Heart right ventricle (tissue), 16 donors: ENCODE measurements at regions not wholly inside any gene's neighbourhood (a gene's known extent, or its start where the extent isn't known, plus 50 kb on each side); places are given as distances from the start of the nearest gene placed in this dataset.

Experiments used
- ATAC-seq, 8 donors: fragments of 200-7000 bp; cut with Tn5 transposase; one replicate each; pipeline ENCODE4 v1.9.1; 2020; ENCODE audit warnings: mild to moderate bottlenecking in 8 of 8, moderate library complexity in 8 of 8, moderate number of reproducible peaks in 1 of 8
- DNase-seq, 2 donors: peaks; one replicate each; pipeline ENCODE4 v3.0.0-alpha.2; 2020
- H3K27ac ChIP-seq, 10 donors: fragments of 200-600 bp; sonication (generic) in 2 of 10; one replicate each; pipeline versions ENCODE4 v1.5.0 to v1.8.0; 2020 to 2022; ENCODE audit warnings: mild to moderate bottlenecking in 3 of 10
- H3K27me3 ChIP-seq, 7 donors: fragments of 200-600 bp; one replicate each; pipeline ENCODE4 v1.8.0; 2021 to 2022; ENCODE audit warnings: mild to moderate bottlenecking in 2 of 7
- H3K36me3 ChIP-seq, 9 donors: fragments of 200-600 bp; sonication (generic) in 1 of 9; one replicate each; pipeline versions ENCODE4 v1.5.0 to v1.8.0; 2020 to 2022; ENCODE audit warnings: mild to moderate bottlenecking in 2 of 9
- H3K4me1 ChIP-seq, 9 donors: fragments of 200-600 bp; sonication (generic) in 1 of 9; one replicate each; pipeline versions ENCODE4 v1.5.0 to v1.8.0; 2020 to 2022; ENCODE audit warnings: mild to moderate bottlenecking in 4 of 9
- H3K4me3 ChIP-seq, 10 donors: fragments of 200-600 bp; sonication (generic) in 2 of 10; one replicate each; pipeline versions ENCODE4 v1.5.0 to v1.8.0; 2020 to 2022; ENCODE audit warnings: mild to moderate bottlenecking in 7 of 10, moderate library complexity in 2 of 10
- H3K9me3 ChIP-seq, 11 donors: fragments of 200-600 bp in 10 of 11; sonication (generic) in 2 of 11; one replicate each; pipeline versions ENCODE4 v1.5.0 to v1.8.0; 2013 to 2022; ENCODE audit warnings: mild to moderate bottlenecking in 2 of 11, control low read depth in 1 of 11, moderate library complexity in 1 of 11
- WGBS, 2 donors: extraction: QIAGEN DNeasy Blood & Tissue Kit; methylation state at CpG; one replicate each; pipeline ENCODE4 v1.1.7; 2013; ENCODE audit warnings: inconsistent platforms in 1 of 2; 5-methylcytosine and 5-hydroxymethylcytosine counted together
- intact Hi-C, 10 donors: fragments of 100-400 bp; cut with DNase I; formaldehyde crosslinking; loops; one replicate each; pipeline versions ENCODE4 v1.11.1 to v1.14.2; 2022
- TF ChIP-seq, protein P1 (sequence below), 9 donors: fragments of 200-600 bp; sonication (generic) in 2 of 9; IDR thresholded peaks; one replicate each; pipeline versions ENCODE4 v1.5.0 to v1.8.0; 2021 to 2022; ENCODE audit warnings: antibody characterized with exemption in 9 of 9, mild to moderate bottlenecking in 5 of 9, moderate library complexity in 1 of 9
- donor health status: Arrhythmogenic right ventricular cardiomyopathy.
- donor health status: ischemic (EF 13 %, LVEDD 7.1; RV severe dilation, severe dysfunction).
- donor health status: healthy with polysubstance abuse.
- donor health status: DM: no; HTN: yes; CAD: no.
- donor health status: DM: no; HTN: no; CAD: no.
- donor health status: ischemic (EF 25% LVEDD 6.9; RV normal size, moderate dysfunction).
- donor health status: ischemic (EF 25% LVEDD 5.7; RV mildly dilated, moderate dysfunction).
- donor health status: healthy.
- donor health status: DM: yes; HTN: yes; CAD: no.
- donor health status: Ischemic cardiomyopathy.
- donor health status: ischemic (EF 35%, LVEDD 5.7; RV mildly dilated, moderate dysfunction).
- donor health status: nonischemic (EF 11% LVEDD 7.7; RV severe dilation, severe dysfunction).
- donor health status: DM: yes; HTN: yes; CAD: no.
- donor health status: PGD.
- donor health status: ischemic (EF 29% LVEDD 5.4; RV normal size, mild dysfunction).
- donor health status: nonischemic (EF 23%, LVEDD 6.1; RV moderate dilation, normal function).

DNA sequence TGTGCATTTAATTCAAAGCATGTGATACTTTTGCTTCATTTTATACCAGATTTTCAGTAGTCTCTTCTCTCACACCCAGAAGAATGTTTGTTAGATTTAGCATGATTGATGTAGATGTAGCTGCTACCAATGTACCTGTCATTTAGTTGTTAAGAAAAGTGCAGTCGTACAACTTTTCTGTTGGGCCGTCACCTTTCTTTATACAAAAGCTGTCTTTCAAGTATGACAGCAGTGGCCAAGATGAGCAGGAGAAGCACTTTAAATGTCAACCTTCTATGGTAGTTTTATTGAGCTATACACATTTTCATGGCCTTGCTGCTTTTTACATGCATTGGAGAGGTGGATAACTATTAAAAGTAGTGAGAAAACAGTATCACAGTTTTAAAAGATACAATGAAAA lies 77.7 kb upstream of the PTPRD start:
- intact Hi-C loops = no loop called here
- WGBS, 2 donors = 83 to 90% methylated on average over 2 of the region's 2 CpGs
- Histone ChIP-seq H3K27ac (no peak overlapping the region), H3K27me3 (no peaks in the 10 kb centered on the region), H3K4me1 (no peaks in the 10 kb centered on the region), H3K9me3 (peaks cover 0 to 7% (median 0%) of the 10 kb centered on the region in 11 donors), H3K4me3 (no peak overlapping the region), H3K36me3 (no peaks in the 10 kb centered on the region)
- TF ChIP-seq, protein P1, sequence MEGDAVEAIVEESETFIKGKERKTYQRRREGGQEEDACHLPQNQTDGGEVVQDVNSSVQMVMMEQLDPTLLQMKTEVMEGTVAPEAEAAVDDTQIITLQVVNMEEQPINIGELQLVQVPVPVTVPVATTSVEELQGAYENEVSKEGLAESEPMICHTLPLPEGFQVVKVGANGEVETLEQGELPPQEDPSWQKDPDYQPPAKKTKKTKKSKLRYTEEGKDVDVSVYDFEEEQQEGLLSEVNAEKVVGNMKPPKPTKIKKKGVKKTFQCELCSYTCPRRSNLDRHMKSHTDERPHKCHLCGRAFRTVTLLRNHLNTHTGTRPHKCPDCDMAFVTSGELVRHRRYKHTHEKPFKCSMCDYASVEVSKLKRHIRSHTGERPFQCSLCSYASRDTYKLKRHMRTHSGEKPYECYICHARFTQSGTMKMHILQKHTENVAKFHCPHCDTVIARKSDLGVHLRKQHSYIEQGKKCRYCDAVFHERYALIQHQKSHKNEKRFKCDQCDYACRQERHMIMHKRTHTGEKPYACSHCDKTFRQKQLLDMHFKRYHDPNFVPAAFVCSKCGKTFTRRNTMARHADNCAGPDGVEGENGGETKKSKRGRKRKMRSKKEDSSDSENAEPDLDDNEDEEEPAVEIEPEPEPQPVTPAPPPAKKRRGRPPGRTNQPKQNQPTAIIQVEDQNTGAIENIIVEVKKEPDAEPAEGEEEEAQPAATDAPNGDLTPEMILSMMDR (IDR thresholded peaks at IDR 0.05) = no peak
- DNase-seq (no peak), ATAC-seq (no peak)

DNA sequence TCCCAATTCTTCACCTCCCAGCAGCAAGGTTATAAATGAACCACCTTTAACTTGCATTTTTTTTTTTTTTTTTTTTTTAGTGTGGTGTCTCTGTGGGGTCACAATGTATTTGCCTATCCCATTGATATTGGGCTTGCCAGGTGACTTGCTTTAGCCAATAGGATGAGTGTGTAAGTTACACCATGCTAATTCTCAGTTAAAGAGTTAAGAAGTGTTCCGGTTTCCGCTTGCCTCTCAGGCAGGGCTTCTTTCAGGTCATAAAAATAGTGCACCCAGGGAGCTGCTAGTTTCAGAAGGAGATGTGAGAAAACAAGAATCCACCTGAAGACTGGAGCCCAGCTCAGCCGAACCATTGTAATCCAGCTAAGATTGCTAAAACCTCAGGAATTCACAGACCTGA lies 84.2 kb upstream of the PTPRD start:
- Histone ChIP-seq H3K36me3 (no peaks in the 10 kb centered on the region), H3K27me3 (no peaks in the 10 kb centered on the region), H3K9me3 (peaks cover 0 to 7% (median 0%) of the 10 kb centered on the region in 11 donors), H3K4me1 (no peaks in the 10 kb centered on the region), H3K27ac (no peak overlapping the region), H3K4me3 (no peak overlapping the region)
- ATAC-seq = no peak
- 87 to 89% methylated on average over 3 of the region's 3 CpGs for WGBS, 2 donors
- intact Hi-C loops = no loop called here
- TF ChIP-seq, protein P1 (IDR thresholded peaks at IDR 0.05) = no peak
- no peak for DNase-seq

DNA sequence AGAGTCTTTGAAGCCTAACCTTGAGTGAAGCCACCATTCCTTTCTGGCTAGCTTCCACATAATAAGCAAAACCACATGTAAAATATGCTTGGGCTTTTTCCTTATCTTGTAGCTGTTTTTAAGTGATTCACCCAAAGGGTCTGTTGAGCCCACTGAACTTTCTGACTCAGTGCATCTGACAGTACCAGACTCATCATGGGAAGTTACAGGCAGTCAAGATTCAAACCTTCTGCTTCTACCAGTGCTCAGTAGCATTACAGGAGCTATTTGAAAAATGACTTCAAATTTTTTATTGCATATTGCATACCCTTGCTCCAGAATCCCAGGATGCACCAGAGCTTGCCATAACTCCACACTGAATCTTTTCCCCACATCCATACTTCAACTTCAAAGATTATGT lies 87.5 kb upstream of the PTPRD start:
- DNase-seq (no peak), ATAC-seq (no peak)
- intact Hi-C loops = no loop called here

DNA sequence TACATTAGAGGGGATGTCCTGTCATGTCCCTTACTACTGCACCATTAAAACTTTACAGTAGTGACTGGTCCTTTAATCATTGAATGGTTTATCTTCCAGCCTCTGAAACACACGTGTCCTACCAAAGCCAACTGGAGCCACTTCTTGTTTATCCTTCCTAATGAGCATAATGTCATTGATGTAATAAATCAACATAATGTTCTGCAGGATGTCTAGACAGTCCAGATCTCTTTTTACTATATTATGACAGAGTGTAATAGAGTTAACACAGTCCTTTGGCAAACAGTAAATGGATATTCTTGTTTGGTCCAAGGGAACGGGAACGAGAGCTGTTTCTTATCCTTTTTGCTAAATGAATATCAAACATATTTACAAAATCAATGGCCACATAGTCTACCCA lies 88.1 kb upstream of the PTPRD start:
- Histone ChIP-seq H3K36me3 (no peaks in the 10 kb centered on the region), H3K27ac (no peak overlapping the region), H3K4me1 (no peaks in the 10 kb centered on the region), H3K9me3 (peaks cover 0 to 10% (median 0%) of the 10 kb centered on the region in 11 donors), H3K4me3 (no peak overlapping the region), H3K27me3 (no peaks in the 10 kb centered on the region)
- no peak for ATAC-seq
- no peak for DNase-seq
- intact Hi-C loops = no loop called here
- TF ChIP-seq, protein P1 (IDR thresholded peaks at IDR 0.05) = no peak
- WGBS, 2 donors = 74 to 86% methylated on average over 3 of the region's 3 CpGs

More for the DNA sequence above, 87.5 kb upstream of the PTPRD start:
- Histone ChIP-seq H3K27ac (no peak overlapping the region), H3K9me3 (peaks cover 0 to 10% (median 0%) of the 10 kb centered on the region in 11 donors), H3K36me3 (no peaks in the 10 kb centered on the region), H3K4me3 (no peak overlapping the region), H3K27me3 (no peaks in the 10 kb centered on the region), H3K4me1 (no peaks in the 10 kb centered on the region)
- TF ChIP-seq, protein P1 (IDR thresholded peaks at IDR 0.05) = no peak

DNA sequence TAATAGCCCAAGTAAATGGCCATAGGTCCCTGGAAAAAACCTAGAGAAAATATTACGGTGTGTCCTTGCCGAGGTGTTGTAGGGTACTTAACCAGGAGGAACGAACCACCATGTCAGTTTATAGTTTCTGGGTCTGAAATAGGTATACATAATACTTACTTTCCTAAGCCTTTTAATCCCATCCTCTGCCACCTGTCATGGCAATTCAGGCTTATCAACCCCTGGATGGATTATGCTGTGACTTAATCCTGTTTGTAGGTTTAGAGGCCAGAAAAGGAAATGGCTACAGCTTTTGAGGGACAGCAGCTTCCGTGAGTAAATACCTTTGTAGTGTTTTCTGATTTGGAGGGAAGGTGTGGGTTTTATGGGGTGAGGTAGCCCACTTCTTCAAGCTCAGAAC lies 89.1 kb upstream of the PTPRD start:
- no peak for DNase-seq
- TF ChIP-seq, protein P1 (IDR thresholded peaks at IDR 0.05) = no peak
- H3K9me3 ChIP-seq = peaks cover 0 to 10% (median 0%) of the 10 kb centered on the region in 11 donors
- H3K27ac ChIP-seq = no peak overlapping the region
- H3K4me1 ChIP-seq = no peaks in the 10 kb centered on the region
- no peak for ATAC-seq
- no peak overlapping the region for H3K4me3 ChIP-seq
- 84% methylated on average over 4 of the region's 4 CpGs for WGBS, 2 donors
- intact Hi-C loops = no loop called here
- no peaks in the 10 kb centered on the region for H3K36me3 ChIP-seq
- H3K27me3 ChIP-seq = no peaks in the 10 kb centered on the region
